ENCODE measurements at regions not wholly inside any gene's neighbourhood (a gene's known extent, or its start where the extent isn't known, plus 50 kb on each side); places are given as distances from the start of the nearest gene placed in this dataset.

DNA sequence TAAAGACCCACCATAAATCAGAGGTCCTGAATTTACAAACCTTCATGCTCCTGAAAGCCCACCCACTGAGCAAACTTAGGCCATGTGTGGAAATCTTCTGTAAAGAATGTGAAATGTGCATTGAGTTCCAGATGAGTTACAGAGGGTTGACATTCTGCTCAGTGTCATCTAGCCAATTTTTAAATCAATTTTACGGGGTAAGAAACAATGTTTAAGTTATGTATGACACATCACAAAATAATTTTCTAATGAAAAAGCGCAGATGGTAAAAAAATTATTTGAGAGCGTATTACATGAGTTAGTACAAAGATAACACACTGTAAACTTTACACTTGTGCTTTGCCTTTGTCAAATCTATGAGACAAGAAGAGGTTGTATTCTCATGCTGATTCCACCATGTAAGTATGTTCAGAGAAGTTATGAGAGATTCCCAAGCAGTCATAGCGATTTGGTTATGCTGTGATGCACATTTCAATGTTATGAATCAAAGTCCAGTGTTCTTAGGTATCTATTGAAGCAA lies 446.3 kb downstream of the ADCYAP1 start:
- Mint-ChIP-seq H3K27me3 (ENCODE audit: unreplicated experiment) (no peaks in the 10 kb centered on the region), H3K4me1 (ENCODE audit: unreplicated experiment) (no peaks in the 10 kb centered on the region), H3K27ac (ENCODE audit: unreplicated experiment) (no peak overlapping the region), H3K36me3 (ENCODE audit: low read depth, unreplicated experiment) (no peaks in the 10 kb centered on the region), H3K4me3 (ENCODE audit: unreplicated experiment) (no peak overlapping the region), H3K9me3 (ENCODE audit: unreplicated experiment) (no peaks in the 10 kb centered on the region)
- TF ChIP-seq, protein P1, sequence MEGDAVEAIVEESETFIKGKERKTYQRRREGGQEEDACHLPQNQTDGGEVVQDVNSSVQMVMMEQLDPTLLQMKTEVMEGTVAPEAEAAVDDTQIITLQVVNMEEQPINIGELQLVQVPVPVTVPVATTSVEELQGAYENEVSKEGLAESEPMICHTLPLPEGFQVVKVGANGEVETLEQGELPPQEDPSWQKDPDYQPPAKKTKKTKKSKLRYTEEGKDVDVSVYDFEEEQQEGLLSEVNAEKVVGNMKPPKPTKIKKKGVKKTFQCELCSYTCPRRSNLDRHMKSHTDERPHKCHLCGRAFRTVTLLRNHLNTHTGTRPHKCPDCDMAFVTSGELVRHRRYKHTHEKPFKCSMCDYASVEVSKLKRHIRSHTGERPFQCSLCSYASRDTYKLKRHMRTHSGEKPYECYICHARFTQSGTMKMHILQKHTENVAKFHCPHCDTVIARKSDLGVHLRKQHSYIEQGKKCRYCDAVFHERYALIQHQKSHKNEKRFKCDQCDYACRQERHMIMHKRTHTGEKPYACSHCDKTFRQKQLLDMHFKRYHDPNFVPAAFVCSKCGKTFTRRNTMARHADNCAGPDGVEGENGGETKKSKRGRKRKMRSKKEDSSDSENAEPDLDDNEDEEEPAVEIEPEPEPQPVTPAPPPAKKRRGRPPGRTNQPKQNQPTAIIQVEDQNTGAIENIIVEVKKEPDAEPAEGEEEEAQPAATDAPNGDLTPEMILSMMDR (IDR thresholded peaks at IDR 0.05; ENCODE audit: unreplicated experiment): no peak
- DNase-seq (ENCODE audit: low spot score): no peak

DNA sequence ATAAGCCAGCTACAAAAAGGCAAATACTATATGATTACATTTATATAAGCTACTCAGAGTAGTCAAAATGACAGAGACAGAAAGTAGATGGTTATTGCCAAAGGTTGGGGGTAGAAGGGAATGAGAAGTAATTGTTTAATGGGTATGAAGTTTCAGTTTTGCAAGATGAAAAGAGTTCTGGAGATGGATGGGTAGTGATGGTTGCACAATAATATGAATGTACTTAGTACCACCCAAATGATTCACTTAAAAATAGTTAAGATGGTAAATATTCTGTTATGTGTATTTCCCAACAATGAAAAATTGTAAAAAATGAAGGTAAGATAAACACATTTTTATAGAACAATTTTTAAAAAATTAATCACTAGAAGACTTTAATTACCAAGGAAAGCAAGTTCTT lies 448.4 kb downstream of the ADCYAP1 start:
- no peak overlapping the region for H3K27ac Mint-ChIP-seq (ENCODE audit: unreplicated experiment)
- no peaks in the 10 kb centered on the region for H3K4me1 Mint-ChIP-seq (ENCODE audit: unreplicated experiment)
- H3K9me3 Mint-ChIP-seq (ENCODE audit: unreplicated experiment): no peaks in the 10 kb centered on the region
- no peak for DNase-seq (ENCODE audit: low spot score)
- TF ChIP-seq, protein P1 (IDR thresholded peaks at IDR 0.05; ENCODE audit: unreplicated experiment): no peak
- H3K27me3 Mint-ChIP-seq (ENCODE audit: unreplicated experiment): no peaks in the 10 kb centered on the region
- H3K36me3 Mint-ChIP-seq (ENCODE audit: low read depth, unreplicated experiment): no peaks in the 10 kb centered on the region
- H3K4me3 Mint-ChIP-seq (ENCODE audit: unreplicated experiment): no peak overlapping the region

DNA sequence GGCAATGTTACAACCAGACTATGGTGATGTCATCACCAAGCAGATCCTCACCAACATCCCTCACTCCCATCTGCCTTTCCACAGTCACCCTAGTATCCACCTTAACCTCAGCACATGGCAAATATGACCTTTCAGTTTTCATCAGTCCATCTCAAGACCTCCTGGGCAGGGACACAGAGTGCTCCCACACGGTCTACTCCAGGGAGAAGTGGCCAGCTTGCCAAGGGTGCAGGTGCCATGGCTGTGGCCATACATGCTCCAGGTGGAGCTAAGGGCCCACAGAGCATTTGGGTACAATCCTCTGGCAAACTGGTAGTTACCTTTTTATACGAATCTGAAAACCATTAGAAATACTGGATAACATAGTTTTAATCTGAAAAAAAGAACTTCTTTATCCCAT lies 453.1 kb downstream of the ADCYAP1 start:
- no peaks in the 10 kb centered on the region for H3K4me1 Mint-ChIP-seq (ENCODE audit: unreplicated experiment)
- no peak overlapping the region for H3K4me3 Mint-ChIP-seq (ENCODE audit: unreplicated experiment)
- no peak for DNase-seq (ENCODE audit: low spot score)
- H3K27ac Mint-ChIP-seq (ENCODE audit: unreplicated experiment): no peak overlapping the region
- no peaks in the 10 kb centered on the region for H3K9me3 Mint-ChIP-seq (ENCODE audit: unreplicated experiment)
- TF ChIP-seq, protein P1 (IDR thresholded peaks at IDR 0.05; ENCODE audit: unreplicated experiment): no peak
- no peaks in the 10 kb centered on the region for H3K27me3 Mint-ChIP-seq (ENCODE audit: unreplicated experiment)
- H3K36me3 Mint-ChIP-seq (ENCODE audit: low read depth, unreplicated experiment): no peaks in the 10 kb centered on the region

DNA sequence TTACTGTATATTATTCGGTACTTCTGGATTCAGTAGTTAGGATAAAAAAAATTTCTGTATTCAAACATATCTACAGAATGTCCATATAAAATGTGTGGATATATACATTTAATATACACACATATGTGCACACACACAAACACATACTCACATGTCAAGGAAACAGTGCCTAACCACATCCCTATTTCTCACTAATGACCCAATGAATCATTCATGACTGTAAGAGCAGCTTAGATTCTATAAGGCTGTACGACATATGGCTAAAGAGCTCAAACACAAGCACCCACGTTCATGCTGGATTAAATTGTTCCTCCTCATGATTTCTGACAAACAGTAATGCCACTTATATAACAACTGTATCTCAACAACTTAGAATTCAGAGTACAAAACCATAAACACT lies 457.3 kb downstream of the ADCYAP1 start:
- no peak overlapping the region for H3K27ac Mint-ChIP-seq (ENCODE audit: unreplicated experiment)
- no peak overlapping the region for H3K4me3 Mint-ChIP-seq (ENCODE audit: unreplicated experiment)
- TF ChIP-seq, protein P1 (IDR thresholded peaks at IDR 0.05; ENCODE audit: unreplicated experiment): no peak
- H3K4me1 Mint-ChIP-seq (ENCODE audit: unreplicated experiment): no peaks in the 10 kb centered on the region
- no peaks in the 10 kb centered on the region for H3K9me3 Mint-ChIP-seq (ENCODE audit: unreplicated experiment)
- H3K36me3 Mint-ChIP-seq (ENCODE audit: low read depth, unreplicated experiment): no peaks in the 10 kb centered on the region
- no peaks in the 10 kb centered on the region for H3K27me3 Mint-ChIP-seq (ENCODE audit: unreplicated experiment)
- DNase-seq (ENCODE audit: low spot score): no peak

DNA sequence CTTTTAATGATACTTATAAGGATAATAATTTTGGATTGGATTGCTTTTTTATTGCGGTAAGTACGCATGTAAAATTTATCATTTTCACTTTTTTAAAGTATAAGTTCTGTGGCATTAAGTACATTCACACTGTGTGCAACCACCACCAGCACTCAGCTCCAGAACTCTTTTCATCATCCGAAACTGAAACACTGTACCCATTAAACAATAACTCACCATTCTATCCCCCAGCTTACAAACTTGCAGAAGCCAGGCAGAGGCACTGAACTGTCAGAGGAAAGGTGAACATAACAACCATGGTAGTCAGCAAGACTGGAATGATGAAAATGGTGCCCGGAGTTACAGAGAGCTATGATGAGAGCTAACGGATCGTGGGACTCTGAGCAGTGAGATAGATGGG lies 465.9 kb downstream of the ADCYAP1 start:
- no peak overlapping the region for H3K27ac Mint-ChIP-seq (ENCODE audit: unreplicated experiment)
- H3K4me1 Mint-ChIP-seq (ENCODE audit: unreplicated experiment): peaks cover 8% of the 10 kb centered on the region
- H3K9me3 Mint-ChIP-seq (ENCODE audit: unreplicated experiment): no peaks in the 10 kb centered on the region
- H3K27me3 Mint-ChIP-seq (ENCODE audit: unreplicated experiment): no peaks in the 10 kb centered on the region
- H3K36me3 Mint-ChIP-seq (ENCODE audit: low read depth, unreplicated experiment): no peaks in the 10 kb centered on the region
- TF ChIP-seq, protein P1 (IDR thresholded peaks at IDR 0.05; ENCODE audit: unreplicated experiment): no peak
- DNase-seq (ENCODE audit: low spot score): no peak
- no peak overlapping the region for H3K4me3 Mint-ChIP-seq (ENCODE audit: unreplicated experiment)
